ENCODE measurements at regions not wholly inside any gene's neighbourhood (a gene's known extent, or its start where the extent isn't known, plus 50 kb on each side); places are given as distances from the start of the nearest gene placed in this dataset.

DNA sequence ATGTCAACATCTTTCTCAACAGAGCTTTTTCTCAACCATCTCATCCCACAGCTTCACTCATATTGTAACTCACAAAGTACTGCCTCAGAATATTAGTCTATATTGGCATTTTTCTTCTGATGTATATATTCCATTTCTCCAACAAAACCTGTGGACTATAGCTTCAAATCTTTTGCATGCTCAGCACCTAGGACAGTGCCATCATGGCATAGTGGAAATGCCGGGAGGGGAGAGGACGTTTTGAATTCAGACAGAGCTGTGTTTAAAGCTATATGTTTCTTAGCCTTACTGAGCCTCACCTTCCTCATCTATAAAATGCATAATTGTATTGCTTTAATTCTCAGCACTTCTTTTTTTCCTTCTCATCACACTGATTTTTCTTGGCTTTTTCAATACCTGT, 452.6 kb downstream of the GALC start:
- TF ChIP-seq, protein P1, sequence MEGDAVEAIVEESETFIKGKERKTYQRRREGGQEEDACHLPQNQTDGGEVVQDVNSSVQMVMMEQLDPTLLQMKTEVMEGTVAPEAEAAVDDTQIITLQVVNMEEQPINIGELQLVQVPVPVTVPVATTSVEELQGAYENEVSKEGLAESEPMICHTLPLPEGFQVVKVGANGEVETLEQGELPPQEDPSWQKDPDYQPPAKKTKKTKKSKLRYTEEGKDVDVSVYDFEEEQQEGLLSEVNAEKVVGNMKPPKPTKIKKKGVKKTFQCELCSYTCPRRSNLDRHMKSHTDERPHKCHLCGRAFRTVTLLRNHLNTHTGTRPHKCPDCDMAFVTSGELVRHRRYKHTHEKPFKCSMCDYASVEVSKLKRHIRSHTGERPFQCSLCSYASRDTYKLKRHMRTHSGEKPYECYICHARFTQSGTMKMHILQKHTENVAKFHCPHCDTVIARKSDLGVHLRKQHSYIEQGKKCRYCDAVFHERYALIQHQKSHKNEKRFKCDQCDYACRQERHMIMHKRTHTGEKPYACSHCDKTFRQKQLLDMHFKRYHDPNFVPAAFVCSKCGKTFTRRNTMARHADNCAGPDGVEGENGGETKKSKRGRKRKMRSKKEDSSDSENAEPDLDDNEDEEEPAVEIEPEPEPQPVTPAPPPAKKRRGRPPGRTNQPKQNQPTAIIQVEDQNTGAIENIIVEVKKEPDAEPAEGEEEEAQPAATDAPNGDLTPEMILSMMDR (conservative IDR thresholded peaks at IDR 0.05) = no peak
- TF ChIP-seq EZH2 (IDR thresholded peaks at IDR 0.05; ENCODE audit: low read depth) = no peak

Measured in PC-9 (cell line).